K562 (cell line): ENCODE measurements at regions not wholly inside any gene's neighbourhood (a gene's known extent, or its start where the extent isn't known, plus 50 kb on each side); places are given as distances from the start of the nearest gene placed in this dataset.
A peak's percentile ranks its signal among the peaks of the same experiment; 100 is the strongest.

Experiments
- ATAC-seq: fragments of 200-7000 bp; cut with Tn5 transposase; 3 replicates; pipeline ENCODE4 v1.9.1; 2020; ENCODE audit warnings: moderate library complexity
- BruUV-seq: library from RNA; stranded (reverse); fragments of 400-500 nt; replicated peaks from 2 replicates; lab custom pipeline; 2021; lab: Mats Ljungman, UMichigan
- CTCF ChIA-PET: fragments of 300-600 bp; formaldehyde crosslinking; extraction: SDS; loops from one replicate; lab custom pipeline; 2021; ENCODE audit warnings: low intra/inter-chr PET ratio; lab: Yijun Ruan, JAX
- POLR2A ChIA-PET: fragments of 300-600, 350-650 bp; sonication (Branson Sonifier 250); formaldehyde crosslinking; extraction: SDS; loops from one replicate; lab custom pipeline; 2021; ENCODE audit warnings: antibody characterized with exemption, inconsistent platforms; lab: Yijun Ruan, JAX
- DNase-seq, 4 experiments: peaks; one replicate each; pipeline versions ENCODE4 v3.0.0 to v3.0.0-alpha.2; 2011 to 2018; ENCODE audit warnings: low spot score in 3 of 4, mixed read lengths in 3 of 4; ENCODE audit errors: extremely low read depth in 1 of 4
- FAIRE-seq: peaks from 2 replicates; lab custom pipeline; 2011; peaks lifted over from hg19 to GRCh38; lab: Jason Lieb, UNC
- H2AFZ ChIP-seq: 2 replicates; pipeline ENCODE4 v1.6.0; 2011; ENCODE audit warnings: low read depth, low read length, control low read depth, inconsistent platforms
- H3K27ac ChIP-seq: fragments of 200-600 bp; 3 replicates; pipeline ENCODE4 v1.8.0; 2011; ENCODE audit warnings: low read depth, mild to moderate bottlenecking, control low read depth, inconsistent platforms, low read length, moderate library complexity, mixed read lengths; ENCODE audit errors: extremely low read depth
- H3K27me3 ChIP-seq, 2 experiments: fragments of 300-600 bp in 1 of 2; 2 replicates in 1 of 2; 3 replicates in 1 of 2; pipeline versions ENCODE4 v1.6.0 to v1.8.0; 2011; ENCODE audit warnings: inconsistent platforms in 2 of 2, low read length in 2 of 2, mild to moderate bottlenecking in 1 of 2, mixed read lengths in 1 of 2, moderate library complexity in 1 of 2; ENCODE audit not compliant: control insufficient read depth in 2 of 2, insufficient read depth in 2 of 2
- H3K36me3 ChIP-seq: fragments of 300-600 bp; 3 replicates; pipeline ENCODE4 v1.8.0; 2011; ENCODE audit warnings: mild to moderate bottlenecking, low read length, inconsistent platforms; ENCODE audit not compliant: control insufficient read depth, insufficient read depth
- H3K4me1 ChIP-seq, 2 experiments: fragments of 200-600 bp in 1 of 2; replicated peaks in 1 of 2; 2 replicates in 1 of 2; 3 replicates in 1 of 2; pipeline versions ENCODE4 v1.5.1 to v1.8.0; 2011; ENCODE audit warnings: inconsistent platforms in 2 of 2, low read length in 2 of 2, mild to moderate bottlenecking in 1 of 2, mixed read lengths in 1 of 2, moderate library complexity in 1 of 2; ENCODE audit not compliant: control insufficient read depth in 2 of 2, insufficient read depth in 2 of 2
- H3K4me2 ChIP-seq: 2 replicates; pipeline ENCODE4 v1.6.1; 2011; ENCODE audit warnings: low read length, control low read depth, inconsistent platforms, mixed read lengths; ENCODE audit not compliant: insufficient read depth
- H3K4me3 ChIP-seq: fragments of 200-600 bp; sonication (generic), shearing (Covaris generic); 2 replicates; pipeline ENCODE4 v1.5.1; 2016; ENCODE audit warnings: control low read depth, inconsistent platforms
- H3K79me2 ChIP-seq: fragments of 200-600 bp; 3 replicates; pipeline ENCODE4 v1.8.0; 2011; ENCODE audit warnings: low read length, inconsistent platforms; ENCODE audit not compliant: control insufficient read depth, insufficient read depth
- H3K9ac ChIP-seq, 2 experiments: 2 replicates each; pipeline versions ENCODE4 v1.6.0 to v1.6.1; 2011; ENCODE audit warnings: low read depth in 2 of 2, low read length in 2 of 2, control low read depth in 1 of 2, inconsistent platforms in 1 of 2, mild to moderate bottlenecking in 1 of 2, mixed read lengths in 1 of 2; ENCODE audit not compliant: insufficient read depth in 1 of 2
- H3K9me1 ChIP-seq: one replicate; pipeline ENCODE4 v1.6.0; 2011; ENCODE audit warnings: inconsistent platforms, mild to moderate bottlenecking, low read length, moderate library complexity; ENCODE audit not compliant: control insufficient read depth, insufficient read depth
- H3K9me3 ChIP-seq: replicated peaks from 2 replicates; pipeline ENCODE4 v1.5.1; 2011; ENCODE audit warnings: low read depth, low read length, inconsistent platforms; ENCODE audit not compliant: control insufficient read depth, insufficient read depth
- H4K20me1 ChIP-seq: replicated peaks from 2 replicates; pipeline ENCODE4 v1.6.1; 2011; ENCODE audit warnings: low read length, inconsistent platforms, mixed read lengths; ENCODE audit not compliant: control insufficient read depth, insufficient read depth
- CBFA2T2 ChIP-seq: fragments of 450-650 bp; conservative IDR thresholded peaks from 2 replicates; pipeline ENCODE4 v1.6.1; 2017; ENCODE audit warnings: mild to moderate bottlenecking
- HCFC1 ChIP-seq: IDR thresholded peaks from 2 replicates; pipeline ENCODE4 v1.6.1; 2012; ENCODE audit warnings: low read depth, low read length, improper control_type of control experiment
- HDGF ChIP-seq: fragments of 450-650 bp; IDR thresholded peaks from 2 replicates; pipeline ENCODE4 v1.6.1; 2016
- HLTF ChIP-seq: fragments of 450-650 bp; IDR thresholded peaks from 2 replicates; pipeline ENCODE4 v1.6.1; 2016
- KLF6 ChIP-seq: fragments of 250-450 bp; sonication (Bioruptor Pico); IDR thresholded peaks from 2 replicates; pipeline ENCODE4 v1.4.0; 2020; ENCODE audit warnings: mild to moderate bottlenecking, moderate library complexity, borderline replicate concordance
- MGA ChIP-seq: fragments of 450-650 bp; IDR thresholded peaks from 2 replicates; pipeline ENCODE4 v1.6.1; 2016; ENCODE audit warnings: mild to moderate bottlenecking, moderate library complexity
- MYNN ChIP-seq, 2 experiments: sonication (generic); formaldehyde crosslinking in 1 of 2; IDR thresholded peaks; 2 replicates each; pipeline versions ENCODE4 v1.5.0 to v1.6.1; 2016 to 2020; ENCODE audit warnings: antibody characterized with exemption in 1 of 2, missing genetic modification reagents in 1 of 2
- PML ChIP-seq: IDR thresholded peaks from 2 replicates; pipeline ENCODE4 v1.6.1; 2012; ENCODE audit warnings: low read length, inconsistent platforms
- PPARD ChIP-seq: fragments of 250-450 bp; sonication (Bioruptor Pico); IDR thresholded peaks from 2 replicates; pipeline ENCODE4 v1.8.0; 2022; ENCODE audit warnings: inconsistent platforms, mild to moderate bottlenecking, moderate library complexity
- ZKSCAN8 ChIP-seq: fragments of 200-800 bp; sonication (Bioruptor generic); IDR thresholded peaks from 2 replicates; pipeline ENCODE4 v1.6.1; 2016; ENCODE audit warnings: missing genetic modification characterization, missing compliant biosample characterization
- ZNF143 ChIP-seq: sonication (generic); formaldehyde crosslinking; IDR thresholded peaks from 2 replicates; pipeline ENCODE4 v1.9.0; 2022; ENCODE audit warnings: mild to moderate bottlenecking, missing genetic modification reagents
- ZNF274 ChIP-seq: IDR thresholded peaks from 2 replicates; pipeline ENCODE4 v1.6.1; 2011; ENCODE audit warnings: low read depth, mild to moderate bottlenecking, low read length, moderate library complexity, borderline replicate concordance
- ZNF668 ChIP-seq: fragments of 250-450 bp; sonication (Bioruptor Pico); IDR thresholded peaks from 2 replicates; pipeline ENCODE4 v1.8.0; 2022; ENCODE audit warnings: mild to moderate bottlenecking, inconsistent platforms
- WGBS: fragments of 100-300 bp; shearing (Covaris generic); methylation state at CpG from one replicate; pipeline ENCODE4 v1.1.6; 2016; ENCODE audit warnings: low coverage, mixed read lengths; ENCODE audit not compliant: insufficient coverage; ENCODE audit errors: missing lambda C conversion rate; 5-methylcytosine and 5-hydroxymethylcytosine counted together
- in situ Hi-C: fragments of 300-500 bp; cut with MboI; formaldehyde crosslinking; loops from 4 replicates; pipeline ENCODE4 v1.15.0; 2018; ENCODE audit warnings: inconsistent platforms, mixed read lengths
- intact Hi-C: fragments of 100-400 bp; cut with micrococcal nuclease; formaldehyde crosslinking; loops from 2 replicates; pipeline ENCODE4 v1.14.2; 2022

- FAIRE-seq: peak; percentile 6
- no peak for TF ChIP-seq ZNF668 (CRISPR knock-in tag)
- TF ChIP-seq ZKSCAN8: no peak
- TF ChIP-seq HCFC1: no peak
- no peak for TF ChIP-seq KLF6 (CRISPR knock-in tag)
- TF ChIP-seq PPARD (CRISPR knock-in tag): no peak
- no peak for TF ChIP-seq HLTF
- TF ChIP-seq MYNN (IDR thresholded peaks at IDR 0.05): no peak
- no peak for TF ChIP-seq MYNN (CRISPR knock-in tag; IDR thresholded peaks at IDR 0.05)
- TF ChIP-seq MGA: no peak
- TF ChIP-seq ZNF143 (CRISPR knock-in tag): no peak
- TF ChIP-seq HDGF: no peak
- no peak for TF ChIP-seq CBFA2T2
- no peak for TF ChIP-seq ZNF274
- TF ChIP-seq PML: no peak
Observed at GRCh38 chr2:145199827-145200706, 680.1 kb upstream of the ZEB2 start.

More at GRCh38 chr2:145199827-145200706, 680.1 kb upstream of the ZEB2 start:
- no peaks in the 10 kb centered on the region for H4K20me1 ChIP-seq
- in situ Hi-C loops (no loop called here), intact Hi-C loops (no loop called here)
- no peaks in the 10 kb centered on the region for H3K4me1 ChIP-seq
- no peaks in the 10 kb centered on the region for H3K9me3 ChIP-seq
- WGBS: 41% methylated on average over 6 of the region's 6 CpGs
- no TSS peak for BruUV-seq
- H3K9me1 ChIP-seq: no peaks in the 10 kb centered on the region
- H3K79me2 ChIP-seq: no peaks in the 10 kb centered on the region
- H3K36me3 ChIP-seq: no peaks in the 10 kb centered on the region
- H2AFZ ChIP-seq: 0 out of 2 replicates have a peak overlapping the region, but pooled peaks have one; percentile 22
- CTCF ChIA-PET: no interaction called here
- no peak overlapping the region for H3K4me2 ChIP-seq
- no peak overlapping the region for H3K27ac ChIP-seq
- no peak for DNase-seq
- ATAC-seq: no peak
- no peak overlapping the region for H3K4me3 ChIP-seq
- POLR2A ChIA-PET: no interaction called here
- H3K9ac ChIP-seq: no peak overlapping the region
- H3K27me3 ChIP-seq: no peaks in the 10 kb centered on the region
